WTC11 (cell line): ENCODE measurements at regions not wholly inside any gene's neighbourhood (a gene's known extent, or its start where the extent isn't known, plus 50 kb on each side); places are given as distances from the start of the nearest gene placed in this dataset.

Experiments
- ATAC-seq: fragments of 200-7000 bp; cut with Tn5 transposase; 2 replicates; pipeline ENCODE4 v1.10.0; 2021; ENCODE audit warnings: mild to moderate bottlenecking, moderate library complexity
- CTCF ChIA-PET: fragments of 300-600 bp; sonication (Branson Sonifier 250); formaldehyde crosslinking; loops from one replicate; lab custom pipeline; 2021; ENCODE audit warnings: antibody characterized with exemption; lab: Charles Lee
- POLR2A ChIA-PET: fragments of 350-600 bp; sonication (Branson Sonifier 250); formaldehyde crosslinking; loops from one replicate; lab custom pipeline; 2021; ENCODE audit warnings: antibody characterized with exemption; lab: Charles Lee
- DNase-seq: peaks from one replicate; pipeline ENCODE4 v3.0.0; 2021; ENCODE audit warnings: low spot score
- H3K27ac Mint-ChIP-seq: 2 replicates; pipeline ENCODE4 v1.8.0; 2021; ENCODE audit warnings: mixed read lengths
- H3K27me3 Mint-ChIP-seq: 2 replicates; pipeline ENCODE4 v1.8.0; 2021; ENCODE audit warnings: low read depth, mild to moderate bottlenecking, moderate library complexity, mixed read lengths
- H3K36me3 Mint-ChIP-seq: 2 replicates; pipeline ENCODE4 v1.8.0; 2021; ENCODE audit warnings: mixed read lengths
- H3K4me1 Mint-ChIP-seq: 2 replicates; pipeline ENCODE4 v1.8.0; 2022; ENCODE audit warnings: mixed read lengths
- H3K4me3 Mint-ChIP-seq: 2 replicates; pipeline ENCODE4 v1.8.0; 2021; ENCODE audit warnings: mild to moderate bottlenecking, moderate library complexity, mixed read lengths
- H3K9me3 Mint-ChIP-seq: 2 replicates; pipeline ENCODE4 v1.8.0; 2021; ENCODE audit warnings: mixed read lengths
- CREM ChIP-seq: sonication (generic); formaldehyde crosslinking; IDR thresholded peaks from 2 replicates; pipeline ENCODE4 v1.8.1; 2022; ENCODE audit warnings: mild to moderate bottlenecking, missing genetic modification reagents, moderate library complexity
- ESRRA ChIP-seq: sonication (generic); formaldehyde crosslinking; IDR thresholded peaks from 2 replicates; pipeline ENCODE4 v1.8.1; 2022; ENCODE audit warnings: mild to moderate bottlenecking, missing genetic modification reagents, borderline replicate concordance
- ETV6 ChIP-seq: sonication (generic); formaldehyde crosslinking; IDR thresholded peaks from 2 replicates; pipeline ENCODE4 v1.8.1; 2022; ENCODE audit warnings: mild to moderate bottlenecking, missing genetic modification reagents
- FOXK1 ChIP-seq: sonication (generic); formaldehyde crosslinking; IDR thresholded peaks from 2 replicates; pipeline ENCODE4 v1.8.0; 2022; ENCODE audit warnings: mild to moderate bottlenecking, moderate library complexity, missing genetic modification reagents
- FOXP1 ChIP-seq: sonication (generic); formaldehyde crosslinking; IDR thresholded peaks from 2 replicates; pipeline ENCODE4 v1.8.0; 2022; ENCODE audit warnings: missing genetic modification reagents, mild to moderate bottlenecking, moderate library complexity, borderline replicate concordance
- GABPB1 ChIP-seq: sonication (generic); formaldehyde crosslinking; IDR thresholded peaks from 2 replicates; pipeline ENCODE4 v1.8.1; 2023; ENCODE audit warnings: mild to moderate bottlenecking, missing genetic modification reagents
- KAT7 ChIP-seq: sonication (generic); formaldehyde crosslinking; IDR thresholded peaks from 2 replicates; pipeline ENCODE4 v1.8.1; 2023; ENCODE audit warnings: missing genetic modification reagents, mild to moderate bottlenecking, borderline replicate concordance
- MXD4 ChIP-seq: fragments of 250-450 bp; sonication (Bioruptor Pico); IDR thresholded peaks from 2 replicates; pipeline ENCODE4 v1.8.0; 2021; ENCODE audit warnings: mild to moderate bottlenecking, moderate library complexity, borderline replicate concordance
- NFE2L1 ChIP-seq: sonication (generic); formaldehyde crosslinking; IDR thresholded peaks from 2 replicates; pipeline ENCODE4 v1.8.1; 2023; ENCODE audit warnings: missing genetic modification reagents
- PRRX2 ChIP-seq: fragments of 250-450 bp; sonication (Bioruptor Pico); IDR thresholded peaks from 2 replicates; pipeline ENCODE4 v1.8.0; 2021; ENCODE audit warnings: mild to moderate bottlenecking
- RELA ChIP-seq: sonication (generic); formaldehyde crosslinking; IDR thresholded peaks from 2 replicates; pipeline ENCODE4 v1.8.1; 2022; ENCODE audit warnings: missing genetic modification reagents, mild to moderate bottlenecking, borderline replicate concordance
- SMAD3 ChIP-seq: sonication (generic); formaldehyde crosslinking; IDR thresholded peaks from 2 replicates; pipeline ENCODE4 v1.8.0; 2022; ENCODE audit warnings: missing genetic modification reagents, mild to moderate bottlenecking, borderline replicate concordance
- SOX15 ChIP-seq: fragments of 250-450 bp; sonication (Bioruptor Pico); IDR thresholded peaks from 2 replicates; pipeline ENCODE4 v1.9.0; 2021; ENCODE audit warnings: mild to moderate bottlenecking
- TEAD1 ChIP-seq: sonication (generic); formaldehyde crosslinking; IDR thresholded peaks from 2 replicates; pipeline ENCODE4 v1.8.0; 2022; ENCODE audit warnings: mild to moderate bottlenecking, missing genetic modification reagents
- ZNF219 ChIP-seq: sonication (generic); formaldehyde crosslinking; IDR thresholded peaks from 2 replicates; pipeline ENCODE4 v1.8.0; 2023; ENCODE audit warnings: missing genetic modification reagents, mild to moderate bottlenecking, borderline replicate concordance
- ZNF232 ChIP-seq: sonication (generic); formaldehyde crosslinking; IDR thresholded peaks from 2 replicates; pipeline ENCODE4 v1.8.0; 2022; ENCODE audit warnings: mild to moderate bottlenecking, missing genetic modification reagents
- ZNF671 ChIP-seq: fragments of 250-450 bp; sonication (Bioruptor Pico); IDR thresholded peaks from 2 replicates; pipeline ENCODE4 v1.8.0; 2021; ENCODE audit warnings: mild to moderate bottlenecking
- TF ChIP-seq, protein P1 (sequence below): fragments of 200-600 bp; IDR thresholded peaks from 2 replicates; pipeline ENCODE4 v1.8.0; 2022; ENCODE audit warnings: antibody characterized with exemption
- TF ChIP-seq, protein P2 (sequence below): sonication (generic); formaldehyde crosslinking; IDR thresholded peaks from 2 replicates; pipeline ENCODE4 v1.8.1; 2022; ENCODE audit warnings: mild to moderate bottlenecking, moderate library complexity, missing genetic modification reagents
- TF ChIP-seq, protein P3 (sequence below): sonication (generic); formaldehyde crosslinking; IDR thresholded peaks from 2 replicates; pipeline ENCODE4 v1.8.1; 2023; ENCODE audit warnings: mild to moderate bottlenecking, missing genetic modification reagents, moderate library complexity
- TF ChIP-seq, protein P4 (sequence below): fragments of 250-450 bp; sonication (Bioruptor Pico); IDR thresholded peaks from 2 replicates; pipeline ENCODE4 v1.9.0; 2021; ENCODE audit warnings: moderate library complexity, mild to moderate bottlenecking, inconsistent platforms, borderline replicate concordance
- TF ChIP-seq, protein P5 (sequence below): sonication (generic); formaldehyde crosslinking; IDR thresholded peaks from 2 replicates; pipeline ENCODE4 v1.8.1; 2023; ENCODE audit warnings: mild to moderate bottlenecking, moderate library complexity, missing genetic modification reagents
- TF ChIP-seq, protein P6 (sequence below): sonication (generic); formaldehyde crosslinking; IDR thresholded peaks from 2 replicates; pipeline ENCODE4 v1.8.0; 2022; ENCODE audit warnings: mild to moderate bottlenecking, missing genetic modification reagents
- TF ChIP-seq, protein P7 (sequence below): sonication (generic); formaldehyde crosslinking; IDR thresholded peaks from 2 replicates; pipeline ENCODE4 v1.8.0; 2022; ENCODE audit warnings: mild to moderate bottlenecking, missing genetic modification reagents
- TF ChIP-seq, protein P8 (sequence below): sonication (generic); formaldehyde crosslinking; IDR thresholded peaks from 2 replicates; pipeline ENCODE4 v1.8.1; 2023; ENCODE audit warnings: mild to moderate bottlenecking, missing genetic modification reagents
- TF ChIP-seq, protein P9 (sequence below): sonication (generic); formaldehyde crosslinking; IDR thresholded peaks from 2 replicates; pipeline ENCODE4 v1.8.1; 2022; ENCODE audit warnings: low read depth, mild to moderate bottlenecking, moderate library complexity, missing genetic modification reagents, borderline replicate concordance

DNA sequence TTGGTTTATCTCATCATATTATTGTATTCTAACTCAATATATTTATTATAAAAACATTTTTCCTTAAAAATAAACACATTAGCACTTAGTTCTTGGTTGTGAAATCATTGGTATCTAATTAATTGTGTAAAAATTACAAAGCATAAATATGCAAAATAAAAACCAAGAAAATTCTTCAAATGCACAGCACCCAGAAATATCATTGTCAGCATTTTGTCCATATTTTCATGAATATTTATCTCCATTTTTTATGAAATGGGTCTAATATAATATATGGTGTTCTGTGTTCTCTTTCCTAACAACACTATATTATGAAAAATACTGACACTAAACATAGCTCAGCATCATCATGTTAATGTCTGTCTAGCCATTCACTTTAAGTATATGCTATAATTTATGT is 877.8 kb upstream of the MAP3K7 start (continued):
- TF ChIP-seq NFE2L1 (CRISPR knock-in tag) (no peak), ZNF671 (CRISPR knock-in tag) (no peak)
- TF ChIP-seq, all 79 proteins: peak for 0

DNA sequence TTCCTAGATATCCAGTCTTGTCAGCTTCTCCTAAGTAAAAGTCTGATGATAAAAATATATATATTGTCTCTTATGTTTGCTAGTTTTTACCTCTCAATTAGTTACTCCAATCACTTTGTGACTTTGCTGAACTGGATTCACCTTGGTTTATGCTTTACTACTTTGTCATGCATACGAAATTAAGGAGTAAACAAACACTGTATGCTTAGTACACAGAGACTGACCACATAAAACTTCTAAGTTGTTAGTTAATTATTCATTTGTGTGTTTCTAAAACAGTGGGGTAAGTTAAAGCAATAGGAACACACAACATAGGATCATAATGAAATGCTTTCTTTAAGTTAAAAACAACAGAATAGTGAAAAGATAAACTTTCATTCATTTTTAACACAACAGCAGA is 877.3 kb upstream of the MAP3K7 start:
- H3K27me3 Mint-ChIP-seq = no peaks in the 10 kb centered on the region; the same call in 1 of the 2 replicates
- ATAC-seq = no peak
- CTCF ChIA-PET = no interaction called here

DNA sequence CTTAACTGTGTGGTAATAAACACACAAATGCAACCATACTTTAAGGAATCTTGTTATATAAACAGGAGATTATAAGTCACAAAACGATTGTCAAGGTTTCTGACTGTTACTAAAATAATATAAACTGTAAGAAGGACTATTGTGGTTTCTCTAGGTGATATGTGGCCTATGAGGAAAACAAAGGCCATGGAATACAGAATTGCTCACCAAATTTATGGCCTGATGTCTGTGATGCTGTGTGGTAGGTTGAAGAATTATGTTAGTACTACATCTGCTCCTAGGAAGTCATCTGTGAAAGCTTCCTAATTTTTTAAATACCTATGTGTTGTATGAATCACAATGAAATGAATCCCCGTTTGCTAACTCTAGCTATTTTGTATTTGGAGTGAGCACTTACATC is 875.4 kb upstream of the MAP3K7 start:
- ATAC-seq = no peak
- Mint-ChIP-seq H3K4me3 (no peak overlapping the region), H3K36me3 (no peaks in the 10 kb centered on the region), H3K9me3 (no peaks in the 10 kb centered on the region), H3K27me3 (no peaks in the 10 kb centered on the region), H3K4me1 (no peaks in the 10 kb centered on the region), H3K27ac (no peak overlapping the region)
- DNase-seq = no peak
- ChIA-PET CTCF (no interaction called here), POLR2A (no interaction called here)
- TF ChIP-seq SMAD3 (CRISPR knock-in tag) (no peak), ETV6 (no peak), TEAD1 (CRISPR knock-in tag) (no peak), NFE2L1 (CRISPR knock-in tag) (no peak), PRRX2 (CRISPR knock-in tag) (no peak), KAT7 (CRISPR knock-in tag) (no peak), RELA (CRISPR knock-in tag) (no peak)
- TF ChIP-seq, protein P1, sequence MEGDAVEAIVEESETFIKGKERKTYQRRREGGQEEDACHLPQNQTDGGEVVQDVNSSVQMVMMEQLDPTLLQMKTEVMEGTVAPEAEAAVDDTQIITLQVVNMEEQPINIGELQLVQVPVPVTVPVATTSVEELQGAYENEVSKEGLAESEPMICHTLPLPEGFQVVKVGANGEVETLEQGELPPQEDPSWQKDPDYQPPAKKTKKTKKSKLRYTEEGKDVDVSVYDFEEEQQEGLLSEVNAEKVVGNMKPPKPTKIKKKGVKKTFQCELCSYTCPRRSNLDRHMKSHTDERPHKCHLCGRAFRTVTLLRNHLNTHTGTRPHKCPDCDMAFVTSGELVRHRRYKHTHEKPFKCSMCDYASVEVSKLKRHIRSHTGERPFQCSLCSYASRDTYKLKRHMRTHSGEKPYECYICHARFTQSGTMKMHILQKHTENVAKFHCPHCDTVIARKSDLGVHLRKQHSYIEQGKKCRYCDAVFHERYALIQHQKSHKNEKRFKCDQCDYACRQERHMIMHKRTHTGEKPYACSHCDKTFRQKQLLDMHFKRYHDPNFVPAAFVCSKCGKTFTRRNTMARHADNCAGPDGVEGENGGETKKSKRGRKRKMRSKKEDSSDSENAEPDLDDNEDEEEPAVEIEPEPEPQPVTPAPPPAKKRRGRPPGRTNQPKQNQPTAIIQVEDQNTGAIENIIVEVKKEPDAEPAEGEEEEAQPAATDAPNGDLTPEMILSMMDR = no peak
- TF ChIP-seq, protein P2, sequence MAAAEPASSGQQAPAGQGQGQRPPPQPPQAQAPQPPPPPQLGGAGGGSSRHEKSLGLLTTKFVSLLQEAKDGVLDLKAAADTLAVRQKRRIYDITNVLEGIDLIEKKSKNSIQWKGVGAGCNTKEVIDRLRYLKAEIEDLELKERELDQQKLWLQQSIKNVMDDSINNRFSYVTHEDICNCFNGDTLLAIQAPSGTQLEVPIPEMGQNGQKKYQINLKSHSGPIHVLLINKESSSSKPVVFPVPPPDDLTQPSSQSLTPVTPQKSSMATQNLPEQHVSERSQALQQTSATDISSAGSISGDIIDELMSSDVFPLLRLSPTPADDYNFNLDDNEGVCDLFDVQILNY (CRISPR knock-in tag) = no peak
- TF ChIP-seq, protein P3, sequence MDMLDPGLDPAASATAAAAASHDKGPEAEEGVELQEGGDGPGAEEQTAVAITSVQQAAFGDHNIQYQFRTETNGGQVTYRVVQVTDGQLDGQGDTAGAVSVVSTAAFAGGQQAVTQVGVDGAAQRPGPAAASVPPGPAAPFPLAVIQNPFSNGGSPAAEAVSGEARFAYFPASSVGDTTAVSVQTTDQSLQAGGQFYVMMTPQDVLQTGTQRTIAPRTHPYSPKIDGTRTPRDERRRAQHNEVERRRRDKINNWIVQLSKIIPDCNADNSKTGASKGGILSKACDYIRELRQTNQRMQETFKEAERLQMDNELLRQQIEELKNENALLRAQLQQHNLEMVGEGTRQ (CRISPR knock-in tag) = no peak

More for the DNA sequence above, 877.3 kb upstream of the MAP3K7 start:
- POLR2A ChIA-PET = no interaction called here
- no peaks in the 10 kb centered on the region for H3K4me1 Mint-ChIP-seq
- no peak overlapping the region for H3K27ac Mint-ChIP-seq
- H3K36me3 Mint-ChIP-seq = no peaks in the 10 kb centered on the region
- no peak overlapping the region for H3K4me3 Mint-ChIP-seq
- H3K9me3 Mint-ChIP-seq = peaks cover 4% of the 10 kb centered on the region
- DNase-seq = no peak
- TF ChIP-seq ESRRA (CRISPR knock-in tag) (no peak), ZNF232 (no peak), FOXK1 (CRISPR knock-in tag) (no peak), FOXP1 (CRISPR knock-in tag) (no peak), SOX15 (CRISPR knock-in tag) (no peak), ZNF219 (CRISPR knock-in tag) (no peak), CREM (CRISPR knock-in tag) (no peak), TEAD1 (CRISPR knock-in tag) (no peak), MXD4 (CRISPR knock-in tag) (no peak), GABPB1 (no peak)
- TF ChIP-seq, protein P4, sequence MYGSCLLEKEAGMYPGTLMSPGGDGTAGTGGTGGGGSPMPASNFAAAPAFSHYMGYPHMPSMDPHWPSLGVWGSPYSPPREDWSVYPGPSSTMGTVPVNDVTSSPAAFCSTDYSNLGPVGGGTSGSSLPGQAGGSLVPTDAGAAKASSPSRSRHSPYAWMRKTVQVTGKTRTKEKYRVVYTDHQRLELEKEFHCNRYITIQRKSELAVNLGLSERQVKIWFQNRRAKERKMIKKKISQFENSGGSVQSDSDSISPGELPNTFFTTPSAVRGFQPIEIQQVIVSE (CRISPR knock-in tag) = no peak
- TF ChIP-seq, protein P5, sequence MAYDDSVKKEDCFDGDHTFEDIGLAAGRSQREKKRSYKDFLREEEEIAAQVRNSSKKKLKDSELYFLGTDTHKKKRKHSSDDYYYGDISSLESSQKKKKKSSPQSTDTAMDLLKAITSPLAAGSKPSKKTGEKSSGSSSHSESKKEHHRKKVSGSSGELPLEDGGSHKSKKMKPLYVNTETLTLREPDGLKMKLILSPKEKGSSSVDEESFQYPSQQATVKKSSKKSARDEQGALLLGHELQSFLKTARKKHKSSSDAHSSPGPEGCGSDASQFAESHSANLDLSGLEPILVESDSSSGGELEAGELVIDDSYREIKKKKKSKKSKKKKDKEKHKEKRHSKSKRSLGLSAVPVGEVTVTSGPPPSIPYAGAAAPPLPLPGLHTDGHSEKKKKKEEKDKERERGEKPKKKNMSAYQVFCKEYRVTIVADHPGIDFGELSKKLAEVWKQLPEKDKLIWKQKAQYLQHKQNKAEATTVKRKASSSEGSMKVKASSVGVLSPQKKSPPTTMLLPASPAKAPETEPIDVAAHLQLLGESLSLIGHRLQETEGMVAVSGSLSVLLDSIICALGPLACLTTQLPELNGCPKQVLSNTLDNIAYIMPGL (CRISPR knock-in tag) = no peak
- TF ChIP-seq, protein P6, sequence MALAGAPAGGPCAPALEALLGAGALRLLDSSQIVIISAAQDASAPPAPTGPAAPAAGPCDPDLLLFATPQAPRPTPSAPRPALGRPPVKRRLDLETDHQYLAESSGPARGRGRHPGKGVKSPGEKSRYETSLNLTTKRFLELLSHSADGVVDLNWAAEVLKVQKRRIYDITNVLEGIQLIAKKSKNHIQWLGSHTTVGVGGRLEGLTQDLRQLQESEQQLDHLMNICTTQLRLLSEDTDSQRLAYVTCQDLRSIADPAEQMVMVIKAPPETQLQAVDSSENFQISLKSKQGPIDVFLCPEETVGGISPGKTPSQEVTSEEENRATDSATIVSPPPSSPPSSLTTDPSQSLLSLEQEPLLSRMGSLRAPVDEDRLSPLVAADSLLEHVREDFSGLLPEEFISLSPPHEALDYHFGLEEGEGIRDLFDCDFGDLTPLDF = no peak
- TF ChIP-seq, protein P7, sequence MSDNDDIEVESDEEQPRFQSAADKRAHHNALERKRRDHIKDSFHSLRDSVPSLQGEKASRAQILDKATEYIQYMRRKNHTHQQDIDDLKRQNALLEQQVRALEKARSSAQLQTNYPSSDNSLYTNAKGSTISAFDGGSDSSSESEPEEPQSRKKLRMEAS = no peak
- TF ChIP-seq, protein P8, sequence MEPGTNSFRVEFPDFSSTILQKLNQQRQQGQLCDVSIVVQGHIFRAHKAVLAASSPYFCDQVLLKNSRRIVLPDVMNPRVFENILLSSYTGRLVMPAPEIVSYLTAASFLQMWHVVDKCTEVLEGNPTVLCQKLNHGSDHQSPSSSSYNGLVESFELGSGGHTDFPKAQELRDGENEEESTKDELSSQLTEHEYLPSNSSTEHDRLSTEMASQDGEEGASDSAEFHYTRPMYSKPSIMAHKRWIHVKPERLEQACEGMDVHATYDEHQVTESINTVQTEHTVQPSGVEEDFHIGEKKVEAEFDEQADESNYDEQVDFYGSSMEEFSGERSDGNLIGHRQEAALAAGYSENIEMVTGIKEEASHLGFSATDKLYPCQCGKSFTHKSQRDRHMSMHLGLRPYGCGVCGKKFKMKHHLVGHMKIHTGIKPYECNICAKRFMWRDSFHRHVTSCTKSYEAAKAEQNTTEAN (CRISPR knock-in tag) = no peak
- TF ChIP-seq, protein P9, sequence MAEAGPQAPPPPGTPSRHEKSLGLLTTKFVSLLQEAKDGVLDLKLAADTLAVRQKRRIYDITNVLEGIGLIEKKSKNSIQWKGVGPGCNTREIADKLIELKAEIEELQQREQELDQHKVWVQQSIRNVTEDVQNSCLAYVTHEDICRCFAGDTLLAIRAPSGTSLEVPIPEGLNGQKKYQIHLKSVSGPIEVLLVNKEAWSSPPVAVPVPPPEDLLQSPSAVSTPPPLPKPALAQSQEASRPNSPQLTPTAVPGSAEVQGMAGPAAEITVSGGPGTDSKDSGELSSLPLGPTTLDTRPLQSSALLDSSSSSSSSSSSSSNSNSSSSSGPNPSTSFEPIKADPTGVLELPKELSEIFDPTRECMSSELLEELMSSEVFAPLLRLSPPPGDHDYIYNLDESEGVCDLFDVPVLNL (CRISPR knock-in tag) = no peak
- TF ChIP-seq, protein P2 (CRISPR knock-in tag) = no peak
